IMR-90 (cell line): ENCODE measurements at regions not wholly inside any gene's neighbourhood (a gene's known extent, or its start where the extent isn't known, plus 50 kb on each side); places are given as distances from the start of the nearest gene placed in this dataset.

Experiments
- BHLHE40 ChIP-seq: fragments of 150-350 bp; IDR thresholded peaks from 2 replicates; pipeline ENCODE4 v1.6.1; 2016; ENCODE audit warnings: mild to moderate bottlenecking, low read depth, low read length
- MAFK ChIP-seq: IDR thresholded peaks from 2 replicates; pipeline ENCODE4 v1.6.1; 2012; ENCODE audit warnings: low read depth, low read length, improper control_type of control experiment
- MXI1 ChIP-seq: IDR thresholded peaks from 2 replicates; pipeline ENCODE4 v1.6.1; 2012; ENCODE audit warnings: low read depth, mild to moderate bottlenecking, low read length, moderate library complexity, borderline replicate concordance
- POLR2A ChIP-seq: IDR thresholded peaks from 2 replicates; pipeline ENCODE4 v1.6.1; 2012; ENCODE audit warnings: mild to moderate bottlenecking, low read depth, low read length
- RCOR1 ChIP-seq: IDR thresholded peaks from 2 replicates; pipeline ENCODE4 v1.6.1; 2012; ENCODE audit warnings: mild to moderate bottlenecking, low read length, improper control_type of control experiment; ENCODE audit not compliant: insufficient replicate concordance
- SMC3 ChIP-seq: fragments of 150-350 bp; IDR thresholded peaks from 2 replicates; pipeline ENCODE4 v1.6.1; 2016; ENCODE audit warnings: low read depth, mild to moderate bottlenecking, antibody characterized with exemption, low read length, moderate library complexity
- TF ChIP-seq, protein P1 (sequence below): conservative IDR thresholded peaks from 2 replicates; pipeline ENCODE4 v1.5.1; 2012; ENCODE audit warnings: mild to moderate bottlenecking, low read depth, low read length, improper control_type of control experiment
- TF ChIP-seq, protein P2 (sequence below): fragments of 150-350 bp; IDR thresholded peaks from 2 replicates; pipeline ENCODE4 v1.6.1; 2017; ENCODE audit warnings: mild to moderate bottlenecking, antibody characterized with exemption, low read length, low read depth

DNA sequence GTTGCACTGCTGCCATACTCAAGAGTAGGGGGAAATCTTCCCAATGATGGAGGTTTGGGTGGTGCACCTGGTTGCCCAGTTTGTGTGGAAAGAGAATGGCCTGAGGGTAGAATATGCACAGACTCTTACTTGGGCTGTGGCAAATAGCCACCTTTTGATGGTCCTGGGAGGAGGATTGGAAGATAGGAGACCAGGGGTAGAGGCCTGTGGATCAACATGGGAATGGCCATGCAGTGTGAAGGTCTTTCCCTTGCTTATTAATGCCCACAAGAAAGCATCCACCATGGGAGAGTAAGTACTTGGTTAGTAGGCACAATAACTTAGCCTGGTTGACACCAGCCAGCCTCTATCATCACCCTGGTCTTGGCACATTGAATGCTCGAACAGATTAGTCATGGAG, 156.8 kb upstream of the LEF1 start:
- TF ChIP-seq, protein P1, sequence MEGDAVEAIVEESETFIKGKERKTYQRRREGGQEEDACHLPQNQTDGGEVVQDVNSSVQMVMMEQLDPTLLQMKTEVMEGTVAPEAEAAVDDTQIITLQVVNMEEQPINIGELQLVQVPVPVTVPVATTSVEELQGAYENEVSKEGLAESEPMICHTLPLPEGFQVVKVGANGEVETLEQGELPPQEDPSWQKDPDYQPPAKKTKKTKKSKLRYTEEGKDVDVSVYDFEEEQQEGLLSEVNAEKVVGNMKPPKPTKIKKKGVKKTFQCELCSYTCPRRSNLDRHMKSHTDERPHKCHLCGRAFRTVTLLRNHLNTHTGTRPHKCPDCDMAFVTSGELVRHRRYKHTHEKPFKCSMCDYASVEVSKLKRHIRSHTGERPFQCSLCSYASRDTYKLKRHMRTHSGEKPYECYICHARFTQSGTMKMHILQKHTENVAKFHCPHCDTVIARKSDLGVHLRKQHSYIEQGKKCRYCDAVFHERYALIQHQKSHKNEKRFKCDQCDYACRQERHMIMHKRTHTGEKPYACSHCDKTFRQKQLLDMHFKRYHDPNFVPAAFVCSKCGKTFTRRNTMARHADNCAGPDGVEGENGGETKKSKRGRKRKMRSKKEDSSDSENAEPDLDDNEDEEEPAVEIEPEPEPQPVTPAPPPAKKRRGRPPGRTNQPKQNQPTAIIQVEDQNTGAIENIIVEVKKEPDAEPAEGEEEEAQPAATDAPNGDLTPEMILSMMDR = no peak
- TF ChIP-seq BHLHE40 = no peak
- no peak for TF ChIP-seq POLR2A
- TF ChIP-seq MAFK = no peak
- TF ChIP-seq RCOR1 = no peak
- no peak for TF ChIP-seq SMC3
- no peak for TF ChIP-seq MXI1
- TF ChIP-seq, protein P2, sequence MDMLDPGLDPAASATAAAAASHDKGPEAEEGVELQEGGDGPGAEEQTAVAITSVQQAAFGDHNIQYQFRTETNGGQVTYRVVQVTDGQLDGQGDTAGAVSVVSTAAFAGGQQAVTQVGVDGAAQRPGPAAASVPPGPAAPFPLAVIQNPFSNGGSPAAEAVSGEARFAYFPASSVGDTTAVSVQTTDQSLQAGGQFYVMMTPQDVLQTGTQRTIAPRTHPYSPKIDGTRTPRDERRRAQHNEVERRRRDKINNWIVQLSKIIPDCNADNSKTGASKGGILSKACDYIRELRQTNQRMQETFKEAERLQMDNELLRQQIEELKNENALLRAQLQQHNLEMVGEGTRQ = no peak
